ENCODE measurements at regions not wholly inside any gene's neighbourhood (a gene's known extent, or its start where the extent isn't known, plus 50 kb on each side); places are given as distances from the start of the nearest gene placed in this dataset.
"Not testable (repeated sequence)": the region's sequence is repeated elsewhere in the genome, so short reads cannot be mapped to it uniquely, and the experiment has no call there.

DNA sequence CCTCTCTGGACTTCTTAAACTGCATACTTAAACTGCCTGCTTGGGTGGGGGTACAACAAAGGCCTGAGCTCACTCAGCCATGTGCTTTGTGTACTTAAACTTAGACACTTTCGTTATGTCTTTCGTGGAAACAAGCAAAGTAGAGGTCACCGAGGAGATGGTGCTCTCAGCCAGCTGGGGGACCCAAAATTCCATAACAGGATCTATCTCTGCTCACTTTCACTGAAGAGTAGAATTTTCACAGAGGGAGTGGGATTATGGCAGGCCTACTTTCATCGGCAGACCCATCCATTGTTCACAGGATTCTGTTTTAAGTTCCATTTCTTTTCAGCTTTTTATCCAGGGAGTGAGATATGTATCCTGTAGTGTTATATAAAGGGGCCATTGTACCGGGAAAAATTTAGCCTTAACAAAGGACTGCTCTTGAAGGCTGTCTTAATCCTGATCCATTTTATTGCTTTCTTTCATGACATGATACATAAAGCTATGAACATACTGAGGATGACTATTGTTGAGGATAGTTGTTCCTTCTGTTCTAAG is 370.0 kb upstream of the GHITM start:
- BruUV-seq (replicated peaks), result no TSS peak
- TF ChIP-seq, protein P1, sequence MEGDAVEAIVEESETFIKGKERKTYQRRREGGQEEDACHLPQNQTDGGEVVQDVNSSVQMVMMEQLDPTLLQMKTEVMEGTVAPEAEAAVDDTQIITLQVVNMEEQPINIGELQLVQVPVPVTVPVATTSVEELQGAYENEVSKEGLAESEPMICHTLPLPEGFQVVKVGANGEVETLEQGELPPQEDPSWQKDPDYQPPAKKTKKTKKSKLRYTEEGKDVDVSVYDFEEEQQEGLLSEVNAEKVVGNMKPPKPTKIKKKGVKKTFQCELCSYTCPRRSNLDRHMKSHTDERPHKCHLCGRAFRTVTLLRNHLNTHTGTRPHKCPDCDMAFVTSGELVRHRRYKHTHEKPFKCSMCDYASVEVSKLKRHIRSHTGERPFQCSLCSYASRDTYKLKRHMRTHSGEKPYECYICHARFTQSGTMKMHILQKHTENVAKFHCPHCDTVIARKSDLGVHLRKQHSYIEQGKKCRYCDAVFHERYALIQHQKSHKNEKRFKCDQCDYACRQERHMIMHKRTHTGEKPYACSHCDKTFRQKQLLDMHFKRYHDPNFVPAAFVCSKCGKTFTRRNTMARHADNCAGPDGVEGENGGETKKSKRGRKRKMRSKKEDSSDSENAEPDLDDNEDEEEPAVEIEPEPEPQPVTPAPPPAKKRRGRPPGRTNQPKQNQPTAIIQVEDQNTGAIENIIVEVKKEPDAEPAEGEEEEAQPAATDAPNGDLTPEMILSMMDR (IDR thresholded peaks at IDR 0.05; ENCODE audit: extremely low read depth in 1 of 2, insufficient read depth in 1 of 2, low read depth in 1 of 2, low read length in 2 of 2), result no peak
- TF ChIP-seq EZH2 (IDR thresholded peaks at IDR 0.05; ENCODE audit: borderline replicate concordance, low read depth, low read length, severe bottlenecking) (no peak), FOS (IDR thresholded peaks at IDR 0.05; ENCODE audit: borderline replicate concordance, insufficient read depth, low read length) (no peak), JUN (IDR thresholded peaks at IDR 0.05; ENCODE audit: borderline replicate concordance, insufficient read depth, insufficient read length, low read depth) (no peak), MYC (IDR thresholded peaks at IDR 0.05; ENCODE audit: low read depth, low read length) (no peak)
- no peaks in the 10 kb centered on the region for H3K9me3 ChIP-seq (replicated peaks; ENCODE audit: control insufficient read depth, insufficient read depth, low read length)
- CTCF ChIA-PET, result interaction anchor here (1.4 kb wide), 1 partner anchor 102 kb away, joined by 4 read pairs; no protein-coding TSS in a partner anchor
- no peak overlapping the region for H3K9ac ChIP-seq (replicated peaks; ENCODE audit: extremely low read depth, insufficient read depth, low read length)
- no peak overlapping the region for H3K4me3 ChIP-seq (replicated peaks in 1 of 3; ENCODE audit: insufficient read depth in 1 of 3, low read depth in 1 of 3, low read length in 3 of 3)
- dilution Hi-C loops (cut with MboI; ENCODE audit: extremely low pct_ligation_motif_present, low sequenced_read_pairs) (no loop called here), intact Hi-C loops (cut with micrococcal nuclease) (no loop called here)
- POLR2A ChIA-PET, result no interaction called here
- DNase-seq (ENCODE audit: low read depth, low spot score) (no peak), FAIRE-seq (no peak)
- H3K4me2 ChIP-seq (ENCODE audit: insufficient read depth, low read length), result no peak overlapping the region
- no peak overlapping the region for H2AFZ ChIP-seq (ENCODE audit: low read depth, low read length)
- no peaks in the 10 kb centered on the region for H3K9me1 ChIP-seq (replicated peaks; ENCODE audit: control insufficient read depth, extremely low read depth, insufficient read depth, low read length)
- H3K79me2 ChIP-seq (ENCODE audit: control insufficient read depth, insufficient read depth, low read length), result no peaks in the 10 kb centered on the region
- H4K20me1 ChIP-seq (replicated peaks; ENCODE audit: control insufficient read depth, extremely low read depth, insufficient read depth, low read length), result no peaks in the 10 kb centered on the region
- no peaks in the 10 kb centered on the region for H3K36me3 ChIP-seq (ENCODE audit: control insufficient read depth in 2 of 2, extremely low read depth in 1 of 2, insufficient read depth in 2 of 2, low read length in 2 of 2)
- H3K4me1 ChIP-seq (ENCODE audit: control insufficient read depth, extremely low read depth, insufficient read depth, low read length), result no peaks in the 10 kb centered on the region
- no peak overlapping the region for H3K27ac ChIP-seq (ENCODE audit: insufficient read depth, low read depth, low read length)
- no peaks in the 10 kb centered on the region for H3K27me3 ChIP-seq (ENCODE audit: control insufficient read depth in 2 of 2, insufficient read depth in 2 of 2, low read length in 2 of 2)

DNA sequence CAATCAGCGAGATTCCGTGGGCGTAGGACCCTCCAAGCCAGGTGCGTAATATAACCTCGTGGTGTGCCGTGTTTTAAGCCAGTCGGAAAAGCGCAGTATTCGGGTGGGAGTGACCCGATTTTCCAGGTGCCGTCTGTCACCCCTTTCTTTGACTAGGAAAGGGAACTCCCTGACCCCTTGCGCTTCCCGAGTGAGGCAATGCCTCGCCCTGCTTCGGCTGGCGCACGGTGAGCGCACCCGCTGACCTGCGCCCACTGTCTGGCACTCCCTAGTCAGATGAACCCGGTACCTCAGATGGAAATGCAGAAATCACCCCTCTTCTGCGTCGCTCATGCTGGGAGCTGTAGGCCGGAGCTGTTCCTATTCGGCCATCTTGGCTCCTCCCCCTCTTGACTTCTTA is 352.6 kb upstream of the GHITM start:
- DNase-seq (ENCODE audit: low read depth, low spot score); H3K27me3 ChIP-seq (ENCODE audit: control insufficient read depth in 2 of 2, insufficient read depth in 2 of 2, low read length in 2 of 2); H3K4me2 ChIP-seq (ENCODE audit: insufficient read depth, low read length); CTCF ChIA-PET; H3K9ac ChIP-seq (replicated peaks; ENCODE audit: extremely low read depth, insufficient read depth, low read length); H3K9me3 ChIP-seq (replicated peaks; ENCODE audit: control insufficient read depth, insufficient read depth, low read length); H4K20me1 ChIP-seq (replicated peaks; ENCODE audit: control insufficient read depth, extremely low read depth, insufficient read depth, low read length); dilution Hi-C loops (cut with MboI; ENCODE audit: extremely low pct_ligation_motif_present, low sequenced_read_pairs); H3K4me1 ChIP-seq (ENCODE audit: control insufficient read depth, extremely low read depth, insufficient read depth, low read length); intact Hi-C loops (cut with micrococcal nuclease); H3K9me1 ChIP-seq (replicated peaks; ENCODE audit: control insufficient read depth, extremely low read depth, insufficient read depth, low read length); POLR2A ChIA-PET; H3K4me3 ChIP-seq (replicated peaks in 1 of 3; ENCODE audit: insufficient read depth in 1 of 3, low read depth in 1 of 3, low read length in 3 of 3); FAIRE-seq; H2AFZ ChIP-seq (ENCODE audit: low read depth, low read length); H3K27ac ChIP-seq (ENCODE audit: insufficient read depth, low read depth, low read length); H3K79me2 ChIP-seq (ENCODE audit: control insufficient read depth, insufficient read depth, low read length); BruUV-seq (replicated peaks); H3K36me3 ChIP-seq (ENCODE audit: control insufficient read depth in 2 of 2, extremely low read depth in 1 of 2, insufficient read depth in 2 of 2, low read length in 2 of 2): not testable (repeated sequence)

Measured in endothelial cell of umbilical vein (primary cell).